ENCODE measurements at regions not wholly inside any gene's neighbourhood (a gene's known extent, or its start where the extent isn't known, plus 50 kb on each side); places are given as distances from the start of the nearest gene placed in this dataset.

- no peak overlapping the region for H3K4me3 ChIP-seq
- no peak for DNase-seq
- H3K36me3 ChIP-seq, result no peaks in the 10 kb centered on the region
- intact Hi-C loops (cut with DNase I; ENCODE audit: low total_unique reads), result no loop called here
- no peak overlapping the region for H3K27ac ChIP-seq
- TF ChIP-seq CTCF (IDR thresholded peaks at IDR 0.05) (no peak), POLR2AphosphoS5 (IDR thresholded peaks at IDR 0.05) (no peak), POLR2A (IDR thresholded peaks at IDR 0.05) (no peak), EP300 (IDR thresholded peaks at IDR 0.05) (no peak)
- no peaks in the 10 kb centered on the region for H3K4me1 ChIP-seq
- no peaks in the 10 kb centered on the region for H3K9me3 ChIP-seq
- 59 to 95% (median 77%) methylated on average over 1 of the region's 1 CpG for WGBS, 5 donors
- no peaks in the 10 kb centered on the region for H3K27me3 ChIP-seq
Observed at GRCh38 chr7:85638394-85638793, 451.5 kb upstream of the SEMA3D start.

GRCh38 chr7:85634951-85635350 lies 448.1 kb upstream of the SEMA3D start:
- H3K27me3 ChIP-seq, result no peaks in the 10 kb centered on the region
- 59 to 68% (median 61%) methylated on average over 2 of the region's 2 CpGs for WGBS, 5 donors
- H3K27ac ChIP-seq, result no peak overlapping the region
- H3K4me3 ChIP-seq, result no peak overlapping the region
- DNase-seq, result no peak
- H3K4me1 ChIP-seq, result peaks cover 0 to 4% (median 0%) of the 10 kb centered on the region in 4 donors
- H3K9me3 ChIP-seq, result no peaks in the 10 kb centered on the region
- no peaks in the 10 kb centered on the region for H3K36me3 ChIP-seq
- TF ChIP-seq POLR2AphosphoS5 (IDR thresholded peaks at IDR 0.05) (no peak), POLR2A (IDR thresholded peaks at IDR 0.05) (no peak), EP300 (IDR thresholded peaks at IDR 0.05) (no peak), CTCF (IDR thresholded peaks at IDR 0.05) (no peak)
- intact Hi-C loops (cut with DNase I; ENCODE audit: low total_unique reads), result no loop called here

GRCh38 chr7:85630904-85631600 lies 444.2 kb upstream of the SEMA3D start:
- DNase-seq, result peak in 1 of 2 donors; percentile 10
- WGBS, 5 donors, result 51 to 84% (median 70%) methylated on average over 1 of the region's 1 CpG
- Histone ChIP-seq H3K4me3 (no peak overlapping the region), H3K36me3 (no peaks in the 10 kb centered on the region), H3K4me1 (peaks cover 0 to 4% (median 0%) of the 10 kb centered on the region in 4 donors), H3K27ac (no peak overlapping the region), H3K9me3 (no peaks in the 10 kb centered on the region), H3K27me3 (no peaks in the 10 kb centered on the region)
- TF ChIP-seq CTCF (IDR thresholded peaks at IDR 0.05), result no peak
- no peak for TF ChIP-seq POLR2AphosphoS5 (IDR thresholded peaks at IDR 0.05)
- intact Hi-C loops (cut with DNase I; ENCODE audit: low total_unique reads), result no loop called here

GRCh38 chr7:85627791-85628586 lies 441.1 kb upstream of the SEMA3D start:
- Histone ChIP-seq H3K36me3 (no peaks in the 10 kb centered on the region), H3K27ac (no peak overlapping the region), H3K4me3 (no peak overlapping the region), H3K4me1 (peaks cover 0 to 4% (median 0%) of the 10 kb centered on the region in 4 donors), H3K9me3 (peaks cover 0 to 5% (median 0%) of the 10 kb centered on the region in 4 donors), H3K27me3 (no peaks in the 10 kb centered on the region)
- WGBS, 5 donors, result 88 to 94% (median 92%) methylated on average over 5 of the region's 5 CpGs
- DNase-seq, result no peak
- intact Hi-C loops (cut with DNase I; ENCODE audit: low total_unique reads), result no loop called here
- TF ChIP-seq POLR2AphosphoS5 (IDR thresholded peaks at IDR 0.05) (no peak), POLR2A (IDR thresholded peaks at IDR 0.05) (no peak), CTCF (IDR thresholded peaks at IDR 0.05) (no peak), EP300 (IDR thresholded peaks at IDR 0.05) (no peak)
